Trophoblast cell (in vitro differentiated cells and primary cell): ENCODE measurements at regions not wholly inside any gene's neighbourhood (a gene's known extent, or its start where the extent isn't known, plus 50 kb on each side); places are given as distances from the start of the nearest gene placed in this dataset.

Experiments used
- DNase-seq, 2 donors: peaks; one replicate each; pipeline ENCODE4 v3.0.0-alpha.2; 2016
- H2AFZ ChIP-seq: 2 replicates; pipeline ENCODE4 v1.6.1; 2013; ENCODE audit warnings: low read length, moderate library complexity, mild to moderate bottlenecking; ENCODE audit not compliant: insufficient read depth, poor library complexity
- H2AK5ac ChIP-seq: 2 replicates; pipeline ENCODE4 v1.6.1; 2013; ENCODE audit warnings: mild to moderate bottlenecking, low read length
- H2BK120ac ChIP-seq: 2 replicates; pipeline ENCODE4 v1.6.1; 2013; ENCODE audit warnings: low read length, mild to moderate bottlenecking, moderate library complexity; ENCODE audit not compliant: insufficient read depth, poor library complexity
- H2BK12ac ChIP-seq: 2 replicates; pipeline ENCODE4 v1.6.1; 2013; ENCODE audit warnings: mild to moderate bottlenecking, low read length, moderate library complexity
- H2BK5ac ChIP-seq: 2 replicates; pipeline ENCODE4 v1.6.1; 2013; ENCODE audit warnings: low read length, low read depth, moderate library complexity, mild to moderate bottlenecking; ENCODE audit not compliant: poor library complexity
- H3K14ac ChIP-seq: 2 replicates; pipeline ENCODE4 v1.6.1; 2013; ENCODE audit warnings: mild to moderate bottlenecking, low read length
- H3K18ac ChIP-seq: 2 replicates; pipeline ENCODE4 v1.6.1; 2013; ENCODE audit warnings: mild to moderate bottlenecking, low read length
- H3K23ac ChIP-seq: 2 replicates; pipeline ENCODE4 v1.6.1; 2013; ENCODE audit warnings: low read length
- H3K27ac ChIP-seq: 2 replicates; pipeline ENCODE4 v1.5.1; 2013; ENCODE audit warnings: low read depth, mild to moderate bottlenecking, inconsistent platforms, low read length, moderate library complexity
- H3K27me3 ChIP-seq: 2 replicates; pipeline ENCODE4 v1.6.1; 2013; ENCODE audit warnings: inconsistent platforms, mild to moderate bottlenecking, low read length, moderate library complexity; ENCODE audit not compliant: insufficient read depth
- H3K36me3 ChIP-seq, 2 experiments: 1 replicate in 1 of 2; 2 replicates in 1 of 2; pipeline ENCODE4 v1.6.1; 2013; ENCODE audit warnings: low read length in 2 of 2, mild to moderate bottlenecking in 2 of 2, moderate library complexity in 1 of 2; ENCODE audit not compliant: insufficient read depth in 2 of 2, control insufficient read depth in 1 of 2
- H3K4ac ChIP-seq: 2 replicates; pipeline ENCODE4 v1.6.1; 2013; ENCODE audit warnings: low read depth, mild to moderate bottlenecking, low read length, moderate library complexity
- H3K4me1 ChIP-seq, 2 experiments: 1 replicate in 1 of 2; 2 replicates in 1 of 2; pipeline ENCODE4 v1.6.1; 2013; ENCODE audit warnings: low read length in 2 of 2, mild to moderate bottlenecking in 2 of 2, moderate library complexity in 1 of 2; ENCODE audit not compliant: insufficient read depth in 2 of 2, control insufficient read depth in 1 of 2
- H3K4me2 ChIP-seq: 2 replicates; pipeline ENCODE4 v1.6.1; 2013; ENCODE audit warnings: inconsistent platforms, mild to moderate bottlenecking, low read length, moderate library complexity
- H3K4me3 ChIP-seq: 2 replicates; pipeline ENCODE4 v1.5.1; 2013; ENCODE audit warnings: mild to moderate bottlenecking, low read depth, low read length, inconsistent platforms
- H3K79me1 ChIP-seq: one replicate; pipeline ENCODE4 v1.6.1; 2013; ENCODE audit warnings: low read length
- H3K79me2 ChIP-seq: 2 replicates; pipeline ENCODE4 v1.6.1; 2013; ENCODE audit warnings: low read length, mild to moderate bottlenecking; ENCODE audit not compliant: control insufficient read depth, insufficient read depth, poor library complexity
- H3K9ac ChIP-seq: 2 replicates; pipeline ENCODE4 v1.6.1; 2013; ENCODE audit warnings: mild to moderate bottlenecking, low read length
- H3K9me3 ChIP-seq: 2 replicates; pipeline ENCODE4 v1.6.1; 2013; ENCODE audit warnings: low read depth, mild to moderate bottlenecking, control low read depth, inconsistent platforms, low read length; ENCODE audit not compliant: insufficient read depth
- H4K12ac ChIP-seq: 2 replicates; pipeline ENCODE4 v1.6.1; 2013; ENCODE audit warnings: low read depth, mild to moderate bottlenecking, low read length, moderate library complexity
- H4K8ac ChIP-seq: 2 replicates; pipeline ENCODE4 v1.6.1; 2013; ENCODE audit warnings: low read depth, mild to moderate bottlenecking, low read length, moderate library complexity
- H4K91ac ChIP-seq: one replicate; pipeline ENCODE4 v1.6.1; 2013; ENCODE audit warnings: low read depth, mild to moderate bottlenecking, low read length, moderate library complexity
- WGBS: extraction: QIAGEN DNeasy Blood & Tissue Kit; methylation state at CpG from one replicate; pipeline ENCODE4 v1.1.7; 2013; ENCODE audit warnings: missing lambda C conversion rate; ENCODE audit not compliant: insufficient read length, insufficient coverage; ENCODE audit errors: extremely low coverage; 5-methylcytosine and 5-hydroxymethylcytosine counted together

DNA sequence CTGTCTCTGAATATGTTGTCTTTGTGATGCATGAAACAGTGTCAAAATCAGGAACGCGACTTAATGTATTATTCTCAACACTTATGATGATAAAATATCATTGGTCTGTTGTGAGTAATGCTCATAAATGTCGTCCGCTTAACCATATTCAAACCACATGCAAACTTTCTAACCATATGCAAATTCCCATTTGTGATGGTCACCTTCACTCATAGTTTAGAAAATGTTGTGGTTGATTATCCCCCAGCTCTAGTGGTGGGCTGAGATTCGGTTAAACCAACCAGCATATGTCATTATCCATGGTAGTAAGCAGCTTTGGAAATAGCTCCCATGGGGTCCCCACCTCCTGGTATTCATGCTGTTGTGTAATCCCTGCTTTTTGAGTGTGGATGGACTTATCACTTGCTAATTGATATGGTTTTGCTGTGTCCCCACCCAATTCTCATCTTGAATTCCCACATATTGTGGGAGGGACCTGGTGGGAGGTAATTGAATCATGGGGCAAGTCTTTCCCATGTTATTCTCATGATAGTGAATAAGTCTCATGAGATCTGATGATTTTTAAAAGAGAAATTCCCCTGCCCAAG, 360.0 kb upstream of the TSHZ2 start:
- Histone ChIP-seq H3K36me3 (no peaks in the 10 kb centered on the region), H3K79me1 (no peaks in the 10 kb centered on the region), H3K4me1 (no peaks in the 10 kb centered on the region), H3K9me3 (no peaks in the 10 kb centered on the region), H3K18ac (no peak overlapping the region), H3K4me3 (no peak overlapping the region), H2BK120ac (no peak overlapping the region), H2AFZ (no peak overlapping the region), H3K4me2 (no peak overlapping the region), H3K27me3 (no peaks in the 10 kb centered on the region), H3K27ac (no peak overlapping the region), H3K9ac (no peak overlapping the region), H4K8ac (no peak overlapping the region), H2BK12ac (no peak overlapping the region), H4K12ac (no peak overlapping the region), H3K4ac (no peak overlapping the region), H2AK5ac (no peak overlapping the region), H3K14ac (no peak overlapping the region), H3K23ac (no peak overlapping the region), H2BK5ac (no peak overlapping the region), H3K79me2 (no peaks in the 10 kb centered on the region), H4K91ac (no peak overlapping the region)
- no CpG with 5 or more reads among the region's 5 CpGs for WGBS
- DNase-seq = no peak

DNA sequence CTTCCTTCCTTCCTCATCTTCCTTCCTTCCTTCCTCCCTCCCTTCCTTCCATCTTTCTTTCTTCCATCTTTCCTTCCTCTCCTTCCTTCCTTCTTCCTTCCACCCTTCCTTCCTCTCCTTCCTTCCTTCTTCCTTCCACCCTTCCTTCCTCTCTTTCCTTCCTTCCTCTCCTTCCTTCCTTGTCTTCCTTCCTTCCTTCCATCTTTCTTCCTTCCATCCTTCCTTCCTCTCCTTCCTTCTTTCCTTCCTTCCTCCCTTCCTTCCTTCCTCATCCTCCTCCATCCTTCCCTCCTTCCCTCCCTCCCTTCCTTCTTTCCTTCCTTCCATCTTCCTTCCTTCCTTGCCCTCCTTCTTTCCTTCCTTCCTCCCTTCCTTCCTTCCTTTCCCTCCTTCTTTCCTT, 361.4 kb upstream of the TSHZ2 start:
- no peaks in the 10 kb centered on the region for H3K27me3 ChIP-seq
- H4K12ac ChIP-seq = no peak overlapping the region
- no peak overlapping the region for H3K4me3 ChIP-seq
- no peak overlapping the region for H4K8ac ChIP-seq
- no peak overlapping the region for H3K14ac ChIP-seq
- no peaks in the 10 kb centered on the region for H3K9me3 ChIP-seq
- no peak overlapping the region for H2BK120ac ChIP-seq
- H2AK5ac ChIP-seq = no peak overlapping the region
- H2BK5ac ChIP-seq = no peak overlapping the region
- no peak overlapping the region for H3K9ac ChIP-seq
- no peaks in the 10 kb centered on the region for H3K4me1 ChIP-seq
- no peaks in the 10 kb centered on the region for H3K36me3 ChIP-seq
- H3K4ac ChIP-seq = no peak overlapping the region
- no peak overlapping the region for H3K18ac ChIP-seq
- no peaks in the 10 kb centered on the region for H3K79me1 ChIP-seq
- H3K4me2 ChIP-seq = no peak overlapping the region
- no peak overlapping the region for H2BK12ac ChIP-seq
- H3K23ac ChIP-seq = no peak overlapping the region
- DNase-seq = no peak
- H2AFZ ChIP-seq = no peak overlapping the region
- no peak overlapping the region for H4K91ac ChIP-seq
- H3K27ac ChIP-seq = no peak overlapping the region
- H3K79me2 ChIP-seq = no peaks in the 10 kb centered on the region

DNA sequence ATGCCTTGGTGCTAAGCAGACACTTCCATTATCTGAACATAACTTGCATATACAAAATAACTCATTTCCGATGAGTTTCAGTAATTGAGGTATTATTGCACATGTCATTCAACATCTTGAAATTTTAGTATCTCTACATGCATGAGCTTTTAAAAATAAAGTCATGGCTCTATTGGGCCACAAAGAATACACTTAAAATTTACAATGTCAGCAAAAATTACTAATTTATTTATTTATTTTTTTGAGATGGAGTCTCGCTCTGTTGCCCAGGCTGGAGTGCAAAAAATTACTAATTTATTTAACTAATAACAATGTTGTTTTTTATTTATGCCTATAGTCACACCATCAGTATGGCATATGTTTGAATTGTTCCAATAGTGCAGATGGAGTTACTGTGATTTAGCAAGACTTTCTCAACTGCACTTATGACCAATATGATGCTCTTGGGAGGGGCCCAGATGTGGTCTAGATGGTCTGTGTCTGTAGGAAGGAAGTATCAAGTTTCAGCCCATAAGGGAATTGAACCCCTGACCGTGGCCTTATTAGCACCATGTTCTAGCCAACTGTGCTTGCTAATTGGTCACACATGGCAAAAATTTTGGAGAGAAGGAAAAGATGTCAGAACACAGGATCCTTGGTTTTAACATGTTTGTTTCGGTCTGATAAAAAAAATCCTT, 370.7 kb upstream of the TSHZ2 start:
- Histone ChIP-seq H3K4me2 (no peak overlapping the region), H3K4ac (no peak overlapping the region), H4K12ac (no peak overlapping the region), H3K9ac (no peak overlapping the region), H3K14ac (no peak overlapping the region), H3K36me3 (no peaks in the 10 kb centered on the region), H3K4me1 (no peaks in the 10 kb centered on the region), H2AK5ac (no peak overlapping the region), H2BK5ac (no peak overlapping the region), H3K79me2 (no peaks in the 10 kb centered on the region), H3K9me3 (no peaks in the 10 kb centered on the region), H3K79me1 (no peaks in the 10 kb centered on the region), H2BK12ac (no peak overlapping the region), H3K4me3 (no peak overlapping the region), H3K18ac (no peak overlapping the region), H3K23ac (no peak overlapping the region), H2AFZ (no peak overlapping the region), H4K91ac (no peak overlapping the region), H4K8ac (no peak overlapping the region), H3K27ac (no peak overlapping the region), H3K27me3 (no peaks in the 10 kb centered on the region), H2BK120ac (no peak overlapping the region)
- DNase-seq = no peak
- WGBS = no CpG with 5 or more reads among the region's 4 CpGs

DNA sequence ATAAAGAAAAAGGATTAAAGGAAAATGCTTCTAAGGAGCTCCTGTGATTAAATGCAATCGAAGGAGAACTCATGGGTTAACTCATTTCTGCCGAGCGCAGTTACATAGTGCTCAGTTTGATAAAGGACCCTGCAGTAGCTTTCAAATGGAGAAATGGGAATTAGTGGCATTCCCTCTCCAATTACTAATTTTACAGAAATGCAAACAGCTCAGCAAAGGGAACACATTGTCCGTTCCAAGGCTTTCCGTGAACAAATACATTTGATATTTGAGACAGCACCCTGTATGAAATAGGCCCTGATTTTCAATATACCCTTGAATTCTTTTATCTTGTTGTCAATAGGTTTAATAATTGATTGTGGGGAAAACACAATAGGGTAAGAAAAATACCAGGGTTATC, 375.9 kb upstream of the TSHZ2 start:
- Histone ChIP-seq H3K4me3 (no peak overlapping the region), H4K12ac (no peak overlapping the region), H3K4me2 (no peak overlapping the region), H2BK120ac (no peak overlapping the region), H3K9ac (no peak overlapping the region), H4K91ac (no peak overlapping the region), H3K4me1 (no peaks in the 10 kb centered on the region), H4K8ac (no peak overlapping the region), H2AFZ (no peak overlapping the region), H3K79me1 (no peaks in the 10 kb centered on the region), H3K18ac (no peak overlapping the region), H3K27me3 (no peaks in the 10 kb centered on the region), H3K27ac (no peak overlapping the region), H3K14ac (no peak overlapping the region), H2BK5ac (no peak overlapping the region), H3K79me2 (no peaks in the 10 kb centered on the region), H3K4ac (no peak overlapping the region), H2BK12ac (no peak overlapping the region), H3K23ac (no peak overlapping the region), H3K9me3 (no peaks in the 10 kb centered on the region), H3K36me3 (no peaks in the 10 kb centered on the region), H2AK5ac (no peak overlapping the region)
- WGBS = no CpG with 5 or more reads among the region's 5 CpGs
- no peak for DNase-seq
